NT2/D1 (cell line): ENCODE measurements at regions not wholly inside any gene's neighbourhood (a gene's known extent, or its start where the extent isn't known, plus 50 kb on each side); places are given as distances from the start of the nearest gene placed in this dataset.

ENCODE experiments used
- SUZ12 ChIP-seq: IDR thresholded peaks from 2 replicates; pipeline ENCODE4 v1.6.1; 2011; ENCODE audit not compliant: insufficient read length, insufficient read depth; ENCODE audit errors: extremely low read depth
- YY1 ChIP-seq: IDR thresholded peaks from 2 replicates; pipeline ENCODE4 v1.6.1; 2011; ENCODE audit not compliant: insufficient read length, insufficient read depth
- ZNF274 ChIP-seq: IDR thresholded peaks from 2 replicates; pipeline ENCODE4 v1.6.1; 2011; ENCODE audit warnings: mild to moderate bottlenecking, low read depth, low read length

DNA sequence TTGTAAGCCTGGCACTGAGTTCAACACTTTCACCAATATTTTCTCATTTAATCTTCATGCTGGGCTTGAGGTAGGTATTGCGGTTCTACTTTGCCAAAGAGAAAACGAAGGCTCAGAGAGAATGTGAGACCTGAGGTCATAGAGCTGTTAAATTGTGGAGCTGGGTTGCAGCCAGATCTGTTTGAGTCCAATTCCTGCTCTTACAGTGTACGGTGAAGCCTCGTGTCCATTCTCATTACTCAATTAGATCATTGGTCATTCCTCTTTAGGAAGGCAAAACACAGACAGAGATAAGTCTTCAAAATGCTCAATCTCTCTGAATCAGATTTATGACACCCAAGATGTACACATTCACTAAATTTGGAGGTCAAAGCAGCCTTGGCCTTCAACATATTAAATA, 559.0 kb upstream of the DAB1 start:
- TF ChIP-seq ZNF274 = no peak
- no peak for TF ChIP-seq YY1
- TF ChIP-seq SUZ12 = no peak
